Left ventricle myocardium superior (tissue), 1 donor: ENCODE measurements at regions not wholly inside any gene's neighbourhood (a gene's known extent, or its start where the extent isn't known, plus 50 kb on each side); places are given as distances from the start of the nearest gene placed in this dataset.
"Not testable (repeated sequence)": the region's sequence is repeated elsewhere in the genome, so short reads cannot be mapped to it uniquely, and the experiment has no call there.

Experiments
- ATAC-seq: fragments of 200-7000 bp; cut with Tn5 transposase; one replicate; pipeline ENCODE4 v1.9.1; 2020; ENCODE audit warnings: mild to moderate bottlenecking, moderate library complexity
- DNase-seq: peaks from one replicate; pipeline ENCODE4 v3.0.0-alpha.2; 2020
- intact Hi-C: fragments of 100-400 bp; cut with micrococcal nuclease; formaldehyde crosslinking; loops from one replicate; pipeline ENCODE4 v1.11.0; 2022
- donor health status: DM: no; HTN: yes; CAD: no; lungs with severe emphysema.

- ATAC-seq = no peak
- DNase-seq = no peak
- intact Hi-C loops = no loop called here
Measured at GRCh38 chr14:23735394-23735793, 99.2 kb downstream of the DHRS2 start.

GRCh38 chr14:23744368-23744767 is 108.2 kb downstream of the DHRS2 start:
- intact Hi-C loops, DNase-seq, ATAC-seq: not testable (repeated sequence)

- ATAC-seq (no peak), DNase-seq (no peak)
- intact Hi-C loops = no loop called here
Measured at GRCh38 chr14:23750357-23750756, 114.2 kb downstream of the DHRS2 start.

GRCh38 chr14:23751616-23752015 is 115.5 kb downstream of the DHRS2 start:
- ATAC-seq = no peak
- DNase-seq = no peak
- intact Hi-C loops = no loop called here

- DNase-seq (no peak), ATAC-seq (no peak)
- intact Hi-C loops = no loop called here
Measured at GRCh38 chr14:23763394-23763793, 127.2 kb downstream of the DHRS2 start.

GRCh38 chr14:23766737-23767401 is 130.7 kb downstream of the DHRS2 start:
- intact Hi-C loops = no loop called here
- ATAC-seq (no peak), DNase-seq (no peak)

GRCh38 chr14:23769221-23769728 is 133.1 kb downstream of the DHRS2 start:
- intact Hi-C loops, DNase-seq, ATAC-seq: not testable (repeated sequence)

GRCh38 chr14:23773981-23774380 is 137.8 kb downstream of the DHRS2 start:
- intact Hi-C loops = no loop called here
- ATAC-seq (no peak), DNase-seq (no peak)

GRCh38 chr14:23776296-23776695 is 140.1 kb downstream of the DHRS2 start:
- intact Hi-C loops = no loop called here
- DNase-seq (no peak), ATAC-seq (no peak)

- ATAC-seq (no peak), DNase-seq (no peak)
- intact Hi-C loops = no loop called here
Measured at GRCh38 chr14:23785208-23785607, 149.0 kb downstream of the DHRS2 start.

GRCh38 chr14:23787436-23787835 is 151.3 kb downstream of the DHRS2 start:
- no peak for ATAC-seq
- intact Hi-C loops = no loop called here
- DNase-seq = no peak

- intact Hi-C loops = no loop called here
- DNase-seq (no peak), ATAC-seq (no peak)
Measured at GRCh38 chr14:23789696-23790095, 153.5 kb downstream of the DHRS2 start.

- ATAC-seq (no peak), DNase-seq (no peak)
- intact Hi-C loops = no loop called here
Measured at GRCh38 chr14:23793532-23793931, 157.4 kb downstream of the DHRS2 start.

GRCh38 chr14:23800811-23801210 is 152.8 kb upstream of the DHRS4 start:
- ATAC-seq (no peak), DNase-seq (no peak)
- intact Hi-C loops = no loop called here

- no peak for DNase-seq
- ATAC-seq = no peak
- intact Hi-C loops = no loop called here
Measured at GRCh38 chr14:23801766-23802165, 151.8 kb upstream of the DHRS4 start.

GRCh38 chr14:23804817-23805216 is 148.8 kb upstream of the DHRS4 start:
- intact Hi-C loops = no loop called here
- ATAC-seq (no peak), DNase-seq (no peak)

- intact Hi-C loops = no loop called here
- DNase-seq = no peak
- no peak for ATAC-seq
Measured at GRCh38 chr14:23805761-23806160, 147.8 kb upstream of the DHRS4 start.

GRCh38 chr14:23814527-23815256 is 138.9 kb upstream of the DHRS4 start:
- DNase-seq (no peak), ATAC-seq (no peak)
- intact Hi-C loops = no loop called here

GRCh38 chr14:23816371-23816770 is 137.2 kb upstream of the DHRS4 start:
- ATAC-seq = no peak
- DNase-seq = no peak
- intact Hi-C loops = no loop called here

- DNase-seq = no peak
- ATAC-seq = no peak
- intact Hi-C loops = no loop called here
Measured at GRCh38 chr14:23817164-23817767, 136.3 kb upstream of the DHRS4 start.
